DMS 273 (cell line): ENCODE measurements at regions not wholly inside any gene's neighbourhood (a gene's known extent, or its start where the extent isn't known, plus 50 kb on each side); places are given as distances from the start of the nearest gene placed in this dataset.
A peak's percentile ranks its signal among the peaks of the same experiment; 100 is the strongest.

Experiments
- DNase-seq: peaks from one replicate; lab custom pipeline; 2025; ENCODE audit not compliant: unreplicated experiment; lab: John Stamatoyannopoulos, UW

- DNase-seq: no peak
These were observed 1024.8 kb downstream of the TLE4 start for GRCh38 chr9:80596579-80596978.

- DNase-seq: no peak
These were observed 1023.4 kb downstream of the TLE4 start for GRCh38 chr9:80595192-80595591.

GRCh38 chr9:80592413-80592812 lies 1020.6 kb downstream of the TLE4 start:
- no peak for DNase-seq

- DNase-seq: peak; percentile 35
These were observed 1015.1 kb downstream of the TLE4 start for GRCh38 chr9:80586786-80587330.

GRCh38 chr9:80571953-80572352 lies 1000.2 kb downstream of the TLE4 start:
- DNase-seq: no peak

- DNase-seq: no peak
These were observed 997.5 kb downstream of the TLE4 start for GRCh38 chr9:80569236-80569635.

GRCh38 chr9:80561526-80561925 lies 989.8 kb downstream of the TLE4 start:
- no peak for DNase-seq

GRCh38 chr9:80560976-80561375 lies 989.2 kb downstream of the TLE4 start:
- DNase-seq: no peak

- DNase-seq: no peak
These were observed 985.5 kb downstream of the TLE4 start for GRCh38 chr9:80557256-80557655.

- DNase-seq: no peak
These were observed 984.9 kb downstream of the TLE4 start for GRCh38 chr9:80556631-80557030.

GRCh38 chr9:80555782-80556325 lies 984.1 kb downstream of the TLE4 start:
- DNase-seq: no peak

- DNase-seq: no peak
These were observed 983.1 kb downstream of the TLE4 start for GRCh38 chr9:80554856-80555255.

- no peak for DNase-seq
These were observed 982.5 kb downstream of the TLE4 start for GRCh38 chr9:80554301-80554700.

- no peak for DNase-seq
These were observed 981.2 kb downstream of the TLE4 start for GRCh38 chr9:80552931-80553330.

- DNase-seq: no peak
These were observed 978.4 kb downstream of the TLE4 start for GRCh38 chr9:80550181-80550580.

GRCh38 chr9:80547613-80548012 lies 975.8 kb downstream of the TLE4 start:
- DNase-seq: no peak

- no peak for DNase-seq
These were observed 968.6 kb downstream of the TLE4 start for GRCh38 chr9:80540387-80540786.

GRCh38 chr9:80538976-80539375 lies 967.2 kb downstream of the TLE4 start:
- DNase-seq: no peak

- DNase-seq: no peak
These were observed 950.7 kb downstream of the TLE4 start for GRCh38 chr9:80522465-80522864.

- DNase-seq: no peak
These were observed 949.4 kb downstream of the TLE4 start for GRCh38 chr9:80521151-80521550.

GRCh38 chr9:80520231-80520630 lies 948.5 kb downstream of the TLE4 start:
- no peak for DNase-seq

- no peak for DNase-seq
These were observed 946.7 kb downstream of the TLE4 start for GRCh38 chr9:80518441-80518840.

- DNase-seq: no peak
These were observed 944.9 kb downstream of the TLE4 start for GRCh38 chr9:80516679-80517078.
